Body of pancreas (tissue), 4 donors: ENCODE measurements at regions not wholly inside any gene's neighbourhood (a gene's known extent, or its start where the extent isn't known, plus 50 kb on each side); places are given as distances from the start of the nearest gene placed in this dataset.

Source experiments
- CTCF ChIP-seq, 7 experiments: fragments of 450-650 bp in 4 of 7; fragments of 200-600 bp in 3 of 7; sonication (generic) in 3 of 7; IDR thresholded peaks; one replicate each; pipeline ENCODE4 v1.5.1; 2016 to 2019; ENCODE audit warnings: antibody characterized with exemption in 7 of 7
- POLR2A ChIP-seq, 3 donors: fragments of 450-650 bp; IDR thresholded peaks; one replicate each; pipeline ENCODE4 v1.6.1; 2016; ENCODE audit warnings: antibody characterized with exemption in 3 of 3, mild to moderate bottlenecking in 2 of 3

GRCh38 chr18:42187611-42188380, 232.8 kb downstream of the PIK3C3 start:
- TF ChIP-seq CTCF (IDR thresholded peaks at IDR 0.05) (no peak), POLR2A (IDR thresholded peaks at IDR 0.05) (no peak)
